T-helper 1 cell (primary cell): ENCODE measurements at regions not wholly inside any gene's neighbourhood (a gene's known extent, or its start where the extent isn't known, plus 50 kb on each side); places are given as distances from the start of the nearest gene placed in this dataset.

ENCODE experiments used
- DNase-seq, 5 donors: peaks; one replicate each; pipeline ENCODE4 v3.0.0-alpha.2; 2012 to 2020

DNA sequence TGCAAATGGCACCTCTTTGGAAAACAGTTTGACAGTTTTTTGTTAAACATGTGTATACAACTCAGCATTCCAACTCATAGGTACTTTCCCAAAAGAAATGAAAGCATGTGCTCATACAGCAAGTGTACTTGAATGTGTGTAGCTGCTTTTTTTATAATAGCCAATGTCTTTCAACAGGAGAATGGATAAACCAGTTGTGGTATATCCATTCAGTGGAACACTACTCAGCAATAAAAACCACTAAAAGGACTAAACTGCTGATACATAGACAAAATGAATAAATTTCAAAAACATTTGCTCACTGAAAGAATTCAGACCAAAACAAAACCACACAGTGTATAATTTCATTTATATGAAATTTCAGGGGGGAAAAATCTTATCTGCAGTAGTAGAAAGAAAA, 267.3 kb downstream of the NR2F1-AS1 start:
- no peak for DNase-seq

DNA sequence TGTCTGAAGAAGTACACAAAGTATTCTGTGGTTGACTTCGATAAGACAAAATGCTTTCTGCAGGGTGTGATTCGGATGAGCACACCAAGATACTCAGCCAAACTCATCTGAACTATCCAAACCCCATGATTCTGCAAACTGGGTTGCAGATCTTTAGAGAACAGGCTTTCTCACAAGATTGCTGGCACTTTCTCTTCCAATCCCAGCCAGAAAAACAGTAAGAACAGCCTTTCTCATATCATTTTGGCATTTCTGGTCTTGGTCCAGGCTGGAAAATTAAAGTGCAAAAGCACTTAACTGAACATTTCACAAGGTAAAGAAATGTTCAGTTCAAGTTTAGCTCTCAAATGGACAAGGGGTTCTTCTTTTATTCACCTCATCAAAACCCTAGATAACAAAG, 269.1 kb downstream of the NR2F1-AS1 start:
- DNase-seq, result no peak

GRCh38 chr5:93307557-93307956, 273.5 kb downstream of the NR2F1-AS1 start:
- DNase-seq, result no peak

- no peak for DNase-seq
Observed at GRCh38 chr5:93305984-93306383, 275.0 kb downstream of the NR2F1-AS1 start.

- no peak for DNase-seq
Observed at GRCh38 chr5:93304456-93305250, 276.4 kb downstream of the NR2F1-AS1 start.

GRCh38 chr5:93303291-93303691, 277.7 kb downstream of the NR2F1-AS1 start:
- DNase-seq, result no peak

- DNase-seq, result no peak
Observed at GRCh38 chr5:93302711-93303110, 278.3 kb downstream of the NR2F1-AS1 start.

DNA sequence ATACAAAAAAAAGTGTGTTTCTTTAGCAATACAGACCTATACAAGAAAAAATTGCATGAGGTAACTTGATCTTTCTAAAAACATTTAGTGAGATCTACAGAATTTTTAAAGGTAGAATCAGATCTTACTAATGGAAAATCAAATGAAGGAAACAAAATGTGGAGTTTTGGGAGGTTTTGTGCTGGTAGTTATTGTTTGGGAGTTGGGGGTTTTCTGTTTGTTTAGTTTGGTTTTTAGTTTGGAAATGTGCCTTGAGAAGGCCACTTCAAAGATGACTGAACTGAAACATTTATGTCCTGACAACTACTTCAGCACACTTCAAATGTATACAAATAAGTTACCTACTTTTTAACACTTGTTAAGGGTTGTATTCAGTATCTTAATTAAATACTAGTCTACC, 280.1 kb downstream of the NR2F1-AS1 start:
- DNase-seq, result no peak

- DNase-seq, result no peak
Observed at GRCh38 chr5:93300309-93300923, 280.6 kb downstream of the NR2F1-AS1 start.

DNA sequence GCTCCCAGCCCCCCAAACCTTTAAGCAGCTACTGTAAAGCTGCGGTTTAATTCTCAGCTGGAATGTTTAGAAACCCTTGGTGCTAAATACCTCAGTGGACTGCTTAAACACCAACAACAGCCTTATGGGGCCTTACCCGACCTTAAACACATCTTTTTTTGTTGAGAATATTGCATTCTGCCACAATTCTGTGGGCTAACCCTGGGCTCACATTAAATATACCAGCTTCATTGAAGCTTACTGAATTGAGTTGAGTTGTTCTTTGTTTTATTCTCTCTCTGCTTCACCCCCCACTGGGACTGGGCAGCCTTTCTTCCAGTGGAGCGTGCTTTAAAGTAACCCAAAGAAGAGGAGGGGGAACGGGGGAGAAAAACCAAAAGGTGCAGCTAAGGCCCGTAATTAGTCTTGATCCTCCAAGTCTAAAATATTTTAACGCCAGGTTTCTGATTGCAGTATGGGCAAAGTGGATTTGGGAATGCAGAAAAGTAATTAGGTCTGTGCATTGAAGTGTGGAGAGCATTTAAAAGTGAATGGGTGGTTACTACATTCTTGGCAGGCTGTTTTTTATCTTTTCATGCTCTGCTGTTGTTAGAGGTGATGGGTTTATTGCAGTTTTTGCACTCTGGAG, 281.2 kb downstream of the NR2F1-AS1 start:
- no peak for DNase-seq

DNA sequence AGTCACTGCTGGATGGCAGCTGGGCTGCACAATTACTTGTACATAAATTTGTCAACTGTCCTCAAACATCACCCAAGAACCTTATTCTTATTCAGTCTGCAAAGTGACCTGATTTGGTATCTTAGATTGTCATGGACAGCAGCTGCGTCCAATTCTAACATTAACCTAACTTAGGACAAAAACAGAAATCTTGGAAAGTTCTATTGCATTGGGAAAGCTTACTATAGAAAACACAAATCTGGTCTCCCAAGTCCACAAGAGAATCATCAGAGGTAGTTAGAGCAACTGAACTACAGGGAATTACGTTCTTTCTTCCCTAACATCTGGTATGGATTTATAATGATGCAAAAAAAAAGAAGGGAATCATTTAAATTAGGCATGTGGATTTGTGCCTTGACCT, 283.9 kb downstream of the NR2F1-AS1 start:
- DNase-seq, result no peak

DNA sequence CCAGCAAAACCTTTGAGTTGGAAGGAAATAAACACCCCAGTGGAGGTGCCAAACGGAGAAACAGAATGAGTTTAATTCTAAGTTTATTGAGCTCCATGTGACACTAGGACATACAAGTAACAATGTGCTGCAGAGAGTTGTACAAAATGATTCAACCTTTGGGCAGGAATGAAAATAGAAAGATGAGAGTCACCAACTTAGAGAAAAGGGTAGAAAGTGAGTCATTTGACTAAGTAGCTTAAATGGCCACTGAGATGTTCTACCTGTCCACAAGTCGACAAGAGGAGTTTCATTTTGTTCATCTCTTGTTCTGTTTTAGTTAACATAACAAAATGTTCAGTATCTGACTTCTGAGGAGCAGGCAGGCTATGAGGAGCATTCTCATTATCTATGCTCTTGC, 284.7 kb downstream of the NR2F1-AS1 start:
- no peak for DNase-seq

DNA sequence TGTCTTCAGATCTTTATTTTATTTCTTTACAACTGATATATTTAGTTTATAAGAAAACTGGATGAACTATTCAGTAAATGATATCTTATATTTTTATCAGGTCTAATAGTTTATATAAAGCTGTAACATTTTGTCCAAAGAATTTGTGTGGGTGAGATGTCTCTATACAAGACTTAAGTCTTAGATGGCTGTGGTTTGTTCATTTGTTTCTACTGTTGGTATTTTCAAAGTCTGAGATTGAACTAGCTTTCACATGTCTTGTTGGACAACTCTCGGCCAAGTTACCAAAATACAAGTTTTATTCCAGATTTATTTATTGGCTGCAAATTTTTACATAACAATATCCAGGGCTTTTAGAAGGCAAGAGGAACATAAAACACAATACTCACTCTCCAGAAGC, 286.0 kb downstream of the NR2F1-AS1 start:
- no peak for DNase-seq

DNA sequence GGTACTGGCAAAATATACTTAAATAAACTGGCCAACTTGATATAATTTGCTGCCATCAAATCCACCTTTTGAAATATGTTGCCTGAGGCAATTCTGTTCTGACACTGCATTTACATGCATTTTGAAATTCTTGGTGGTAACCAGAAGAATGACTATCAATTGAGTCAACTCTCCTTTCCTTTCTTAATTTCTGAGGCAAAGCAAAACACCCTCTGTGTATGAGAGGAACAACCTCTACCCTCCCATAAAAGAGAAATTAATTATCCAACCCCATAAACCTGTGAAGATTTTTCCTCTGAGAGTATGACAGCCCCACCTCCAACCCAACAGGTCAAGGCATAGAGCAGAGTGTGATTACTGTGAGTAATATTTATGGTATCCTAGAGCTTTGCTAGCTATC, 286.8 kb downstream of the NR2F1-AS1 start:
- no peak for DNase-seq

- DNase-seq, result no peak
Observed at GRCh38 chr5:93289942-93290341, 291.1 kb downstream of the NR2F1-AS1 start.

DNA sequence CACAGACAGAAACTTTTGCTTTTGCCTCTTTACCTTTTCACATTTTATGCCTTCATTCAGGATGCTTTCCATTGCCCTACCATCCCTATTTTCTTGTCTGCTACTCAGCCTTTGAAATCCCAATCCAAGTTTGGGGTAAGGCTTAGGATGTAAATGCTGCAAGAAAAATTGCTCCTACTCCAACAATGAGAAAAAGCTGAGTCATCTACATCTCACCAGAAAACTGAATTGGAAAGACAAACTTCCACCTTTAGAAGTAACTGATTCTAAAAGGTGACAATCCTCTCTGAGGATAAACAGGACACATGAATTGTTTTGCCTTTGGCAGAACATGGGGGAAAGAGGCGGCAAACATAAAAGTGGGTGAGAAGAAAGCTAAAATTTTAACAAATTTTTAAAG, 295.6 kb downstream of the NR2F1-AS1 start:
- DNase-seq, result no peak

DNA sequence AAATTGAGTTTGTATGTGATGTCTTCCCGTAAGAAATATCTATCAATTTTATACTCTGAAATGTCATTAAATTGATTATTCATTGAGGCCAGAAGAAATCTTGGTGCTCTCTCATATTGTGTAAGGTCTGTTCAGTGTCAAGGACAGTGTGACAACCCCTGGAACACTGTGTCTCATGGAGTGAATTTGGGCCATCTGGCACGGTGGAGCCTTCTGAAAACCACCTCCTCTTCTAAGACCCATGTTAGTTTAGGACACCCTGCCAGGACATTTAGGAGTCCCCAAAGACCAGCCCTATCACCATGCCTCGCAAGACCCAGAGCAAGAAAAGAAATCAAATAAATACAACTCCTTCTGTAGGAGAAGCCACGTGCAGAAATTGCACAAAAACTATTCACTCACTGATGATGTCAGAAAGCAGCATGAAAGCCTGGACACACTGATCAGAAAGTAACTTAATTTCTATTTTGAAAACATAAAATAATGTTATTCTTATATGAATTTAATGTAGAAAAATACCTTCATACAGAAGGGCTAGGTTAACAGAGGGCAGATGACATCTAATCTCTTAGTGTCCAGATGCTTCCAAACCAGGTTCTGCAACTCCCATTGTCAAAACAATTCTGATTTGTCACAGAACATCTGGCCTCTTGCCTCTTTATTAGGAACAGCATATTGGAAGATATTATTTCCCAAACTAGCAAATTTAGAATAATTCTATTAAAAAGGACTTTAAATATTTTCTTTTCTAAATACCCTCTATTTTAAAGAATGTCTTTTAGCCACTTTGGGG, 298.8 kb downstream of the NR2F1-AS1 start:
- DNase-seq, result no peak

DNA sequence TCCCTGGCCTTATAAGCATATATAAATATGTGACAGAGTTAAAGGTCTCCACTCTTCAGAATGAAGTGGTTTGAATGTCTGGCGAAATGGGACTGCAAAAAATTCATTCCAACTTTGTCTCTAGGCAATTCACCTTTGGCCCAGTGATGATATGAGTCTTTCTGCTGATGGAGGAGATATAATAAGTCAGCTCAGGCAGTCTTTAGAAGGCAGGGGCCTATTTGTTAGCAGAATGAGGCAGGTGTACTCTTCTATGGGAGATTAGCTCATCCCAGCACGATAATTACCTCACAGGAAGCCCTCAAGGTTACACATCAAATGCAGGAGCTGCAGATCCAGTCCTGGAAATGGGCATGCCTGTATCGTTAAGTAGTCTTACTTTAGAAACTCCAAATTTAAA, 300.5 kb downstream of the NR2F1-AS1 start:
- DNase-seq, result no peak

DNA sequence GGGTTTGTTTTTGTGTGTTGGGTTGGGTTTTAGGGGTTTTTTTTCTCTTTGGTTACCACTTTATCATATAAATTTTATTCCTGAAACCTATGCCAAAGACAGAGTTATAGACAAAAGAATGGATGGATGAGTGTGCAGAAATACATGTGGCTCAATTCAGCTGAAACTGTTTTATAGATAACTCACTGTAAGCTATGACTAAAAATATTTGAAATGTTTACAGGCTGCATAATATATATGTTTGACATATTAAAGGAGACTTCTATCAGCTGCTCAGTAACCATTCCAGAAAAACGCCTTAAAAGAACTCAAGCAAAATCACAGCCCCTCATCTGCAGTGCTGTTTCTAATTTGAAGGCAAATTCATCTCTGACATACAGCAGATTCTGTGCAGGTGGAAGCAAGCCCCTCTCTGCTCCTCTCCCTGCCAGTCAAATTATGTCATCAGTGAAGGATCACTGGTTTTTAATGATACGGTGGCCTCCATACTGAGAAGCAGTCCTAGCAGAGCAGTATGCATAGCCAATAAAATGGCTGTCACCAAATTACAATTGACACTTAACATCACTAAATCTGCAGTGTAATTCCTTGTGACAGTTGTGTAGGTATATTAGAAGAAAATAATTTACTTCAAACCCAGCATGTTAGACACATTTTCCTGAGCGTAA, 301.6 kb downstream of the NR2F1-AS1 start:
- DNase-seq, result no peak

GRCh38 chr5:93278896-93279295, 302.1 kb downstream of the NR2F1-AS1 start:
- no peak for DNase-seq

GRCh38 chr5:93277051-93277450, 304.0 kb downstream of the NR2F1-AS1 start:
- DNase-seq, result no peak

DNA sequence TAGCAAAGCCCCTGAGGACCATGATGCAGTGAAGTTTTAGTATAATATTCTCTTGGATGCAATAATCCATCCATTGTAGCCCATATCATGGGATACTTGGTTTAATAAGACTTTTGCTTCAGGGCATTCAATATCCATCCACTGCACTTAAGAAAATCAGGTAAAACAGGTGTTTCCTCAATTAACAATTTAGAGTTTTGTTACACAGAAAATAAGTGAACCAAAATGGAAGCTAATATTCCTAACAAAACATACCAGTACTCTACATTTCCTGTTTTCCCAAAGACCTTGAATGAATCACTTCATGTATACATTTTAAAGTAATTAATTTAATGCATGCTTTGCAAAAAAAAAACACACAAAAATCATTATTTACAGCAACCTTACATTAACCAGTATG, 305.6 kb downstream of the NR2F1-AS1 start:
- no peak for DNase-seq

DNA sequence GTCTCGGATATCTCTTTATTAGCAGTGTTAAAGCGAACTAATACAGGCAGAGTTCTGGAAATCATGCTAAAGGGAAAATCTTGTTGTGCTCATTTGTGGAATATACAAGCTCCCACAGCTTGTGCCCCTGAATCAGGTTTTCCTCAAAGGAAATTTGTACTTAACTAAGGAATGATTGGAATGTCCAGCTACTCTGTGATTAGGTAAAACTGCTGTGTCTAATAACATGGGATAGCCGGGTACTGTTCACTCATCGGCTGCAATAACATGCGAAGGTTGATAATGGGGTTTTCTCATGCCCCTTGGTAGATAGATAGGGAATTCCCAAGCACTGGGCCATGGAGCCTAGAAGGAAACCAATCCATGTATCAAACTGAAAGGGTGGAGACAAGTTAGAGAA, 306.7 kb downstream of the NR2F1-AS1 start:
- DNase-seq, result no peak
